Vagina (tissue), 2 donors: ENCODE measurements at regions not wholly inside any gene's neighbourhood (a gene's known extent, or its start where the extent isn't known, plus 50 kb on each side); places are given as distances from the start of the nearest gene placed in this dataset.

Experiments
- CTCF ChIP-seq, 3 experiments: fragments of 450-650 bp in 2 of 3; fragments of 200-600 bp in 1 of 3; sonication (generic) in 1 of 3; IDR thresholded peaks; one replicate each; pipeline ENCODE4 v1.5.1; 2017 to 2019; ENCODE audit warnings: antibody characterized with exemption in 3 of 3, mild to moderate bottlenecking in 2 of 3, moderate library complexity in 2 of 3
- POLR2A ChIP-seq, 2 donors: fragments of 450-650 bp; IDR thresholded peaks; one replicate each; pipeline ENCODE4 v1.6.1; 2017; ENCODE audit warnings: antibody characterized with exemption in 2 of 2, mild to moderate bottlenecking in 2 of 2, moderate library complexity in 2 of 2

- TF ChIP-seq CTCF (IDR thresholded peaks at IDR 0.05), result no peak
- TF ChIP-seq POLR2A (IDR thresholded peaks at IDR 0.05), result no peak
These were observed 242.6 kb downstream of the NDFIP2 start for GRCh38 chr13:79723519-79724024.
